ENCODE measurements at regions not wholly inside any gene's neighbourhood (a gene's known extent, or its start where the extent isn't known, plus 50 kb on each side); places are given as distances from the start of the nearest gene placed in this dataset.

DNA sequence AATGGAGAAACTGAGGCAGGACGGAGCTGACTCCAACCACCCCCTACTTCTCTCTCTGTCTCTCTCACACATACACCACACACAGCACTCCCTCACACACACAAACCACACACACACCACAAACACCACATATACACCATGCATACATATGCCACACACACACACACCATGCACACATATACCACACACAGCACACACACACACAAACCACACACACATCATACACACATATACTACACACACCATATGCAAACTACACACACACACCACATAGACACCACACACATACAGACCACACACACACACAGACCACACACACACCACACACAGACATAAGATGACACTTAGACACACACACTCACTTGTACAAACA, 94.3 kb downstream of the RIPK4 start:
- Histone ChIP-seq H3K27ac (ENCODE audit: low read depth in 2 of 2, low read length in 1 of 2) (no peak overlapping the region), H3K4me3 (ENCODE audit: low read depth in 1 of 2, low read length in 2 of 2) (no peak overlapping the region), H3K9me3 (ENCODE audit: control insufficient read depth in 2 of 2, insufficient read depth in 1 of 2, low read depth in 1 of 2, low read length in 1 of 2) (peaks cover 0 to 2% of the 10 kb centered on the region in 2 donors), H3K36me3 (ENCODE audit: control insufficient read depth in 2 of 2, insufficient read depth in 2 of 2, low read length in 1 of 2) (no peaks in the 10 kb centered on the region), H3K27me3 (ENCODE audit: control insufficient read depth in 1 of 2, insufficient read depth in 2 of 2, low read length in 2 of 2) (no peaks in the 10 kb centered on the region), H3K4me1 (ENCODE audit: control insufficient read depth in 2 of 2, insufficient read depth in 2 of 2, low read length in 1 of 2) (peaks cover 0 to 29% of the 10 kb centered on the region in 2 donors)
- 70 to 73% methylated on average over 1 of the region's 1 CpG for WGBS, 2 donors

DNA sequence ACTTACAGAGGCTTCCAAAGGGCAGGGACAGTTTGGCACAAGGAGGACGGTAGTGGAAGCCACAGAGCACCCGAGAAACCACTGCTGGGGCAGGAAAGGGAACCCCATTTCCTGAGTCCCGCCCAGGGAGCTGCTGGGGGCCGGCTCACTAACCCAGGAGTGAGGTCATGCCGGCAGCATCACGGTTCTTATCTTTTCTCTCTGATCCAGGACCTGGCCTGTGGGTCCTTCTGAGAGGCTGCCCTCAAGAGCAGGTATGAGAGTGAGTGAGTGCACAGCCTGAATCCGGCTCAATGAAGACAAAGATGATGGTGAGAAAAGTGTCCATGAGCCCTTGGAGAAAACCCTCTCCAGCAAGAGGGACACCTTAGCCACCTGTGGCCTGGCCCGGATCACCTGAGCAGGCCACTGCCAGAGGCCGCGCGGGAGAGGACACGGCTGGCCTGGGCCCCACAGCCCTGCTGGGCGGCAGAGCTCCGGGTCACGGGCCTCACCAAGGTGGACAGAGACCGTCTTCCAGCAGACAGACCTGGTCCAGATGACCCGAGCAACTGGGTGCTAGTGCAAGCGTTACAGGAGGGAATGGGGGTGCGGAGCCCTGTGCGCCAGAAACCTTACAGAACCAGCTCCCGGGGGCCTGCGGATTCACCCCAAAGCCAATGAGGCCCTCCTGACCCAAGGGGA, 94.9 kb downstream of the RIPK4 start:
- H3K9me3 ChIP-seq (ENCODE audit: control insufficient read depth in 2 of 2, insufficient read depth in 1 of 2, low read depth in 1 of 2, low read length in 1 of 2) = peaks cover 0 to 2% of the 10 kb centered on the region in 2 donors
- peaks cover 0 to 29% of the 10 kb centered on the region in 2 donors for H3K4me1 ChIP-seq (ENCODE audit: control insufficient read depth in 2 of 2, insufficient read depth in 2 of 2, low read length in 1 of 2)
- peak overlapping the region; percentile 38 to 69 for H3K27ac ChIP-seq (ENCODE audit: low read depth in 2 of 2, low read length in 1 of 2)
- WGBS, 2 donors = 72 to 79% methylated on average over 22 of the region's 22 CpGs
- no peak overlapping the region for H3K4me3 ChIP-seq (ENCODE audit: low read depth in 1 of 2, low read length in 2 of 2)
- no peaks in the 10 kb centered on the region for H3K36me3 ChIP-seq (ENCODE audit: control insufficient read depth in 2 of 2, insufficient read depth in 2 of 2, low read length in 1 of 2)
- no peaks in the 10 kb centered on the region for H3K27me3 ChIP-seq (ENCODE audit: control insufficient read depth in 1 of 2, insufficient read depth in 2 of 2, low read length in 2 of 2)

DNA sequence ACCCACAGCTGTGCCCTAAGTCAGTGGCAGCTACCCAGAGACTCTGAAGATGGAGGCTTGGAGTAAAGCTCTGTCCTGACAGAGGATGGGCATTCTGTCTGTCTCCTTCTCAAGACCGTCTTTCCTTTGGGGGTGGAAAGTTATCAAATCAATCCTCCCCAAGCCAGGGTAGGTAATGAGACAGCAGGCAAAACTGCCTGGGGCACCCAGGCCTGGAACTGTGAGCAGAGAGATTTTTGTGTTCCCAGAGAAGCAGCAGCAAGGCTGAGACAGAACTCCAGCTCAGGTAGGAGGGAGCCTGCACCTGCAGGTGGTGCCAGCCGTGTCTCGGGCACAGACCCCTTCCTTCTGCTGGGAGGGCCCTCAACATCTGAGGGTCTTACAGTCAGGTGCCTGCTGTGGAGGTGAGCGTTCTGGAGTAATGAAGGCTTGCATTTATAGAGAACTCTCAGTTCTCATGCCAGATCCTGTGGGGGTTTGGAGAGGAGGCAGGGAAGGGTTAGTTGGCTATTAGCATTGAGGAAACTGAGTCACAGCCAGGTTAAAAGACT, 95.6 kb downstream of the RIPK4 start:
- Histone ChIP-seq H3K27ac (ENCODE audit: low read depth in 2 of 2, low read length in 1 of 2) (peak overlapping the region; percentile 48 to 69), H3K4me1 (ENCODE audit: control insufficient read depth in 2 of 2, insufficient read depth in 2 of 2, low read length in 1 of 2) (peaks cover 0 to 35% of the 10 kb centered on the region in 2 donors), H3K27me3 (ENCODE audit: control insufficient read depth in 1 of 2, insufficient read depth in 2 of 2, low read length in 2 of 2) (no peaks in the 10 kb centered on the region), H3K36me3 (ENCODE audit: control insufficient read depth in 2 of 2, insufficient read depth in 2 of 2, low read length in 1 of 2) (no peaks in the 10 kb centered on the region), H3K4me3 (ENCODE audit: low read depth in 1 of 2, low read length in 2 of 2) (no peak overlapping the region), H3K9me3 (ENCODE audit: control insufficient read depth in 2 of 2, insufficient read depth in 1 of 2, low read depth in 1 of 2, low read length in 1 of 2) (peaks cover 0 to 2% of the 10 kb centered on the region in 2 donors)
- WGBS, 2 donors = 50 to 66% methylated on average over 4 of the region's 4 CpGs

DNA sequence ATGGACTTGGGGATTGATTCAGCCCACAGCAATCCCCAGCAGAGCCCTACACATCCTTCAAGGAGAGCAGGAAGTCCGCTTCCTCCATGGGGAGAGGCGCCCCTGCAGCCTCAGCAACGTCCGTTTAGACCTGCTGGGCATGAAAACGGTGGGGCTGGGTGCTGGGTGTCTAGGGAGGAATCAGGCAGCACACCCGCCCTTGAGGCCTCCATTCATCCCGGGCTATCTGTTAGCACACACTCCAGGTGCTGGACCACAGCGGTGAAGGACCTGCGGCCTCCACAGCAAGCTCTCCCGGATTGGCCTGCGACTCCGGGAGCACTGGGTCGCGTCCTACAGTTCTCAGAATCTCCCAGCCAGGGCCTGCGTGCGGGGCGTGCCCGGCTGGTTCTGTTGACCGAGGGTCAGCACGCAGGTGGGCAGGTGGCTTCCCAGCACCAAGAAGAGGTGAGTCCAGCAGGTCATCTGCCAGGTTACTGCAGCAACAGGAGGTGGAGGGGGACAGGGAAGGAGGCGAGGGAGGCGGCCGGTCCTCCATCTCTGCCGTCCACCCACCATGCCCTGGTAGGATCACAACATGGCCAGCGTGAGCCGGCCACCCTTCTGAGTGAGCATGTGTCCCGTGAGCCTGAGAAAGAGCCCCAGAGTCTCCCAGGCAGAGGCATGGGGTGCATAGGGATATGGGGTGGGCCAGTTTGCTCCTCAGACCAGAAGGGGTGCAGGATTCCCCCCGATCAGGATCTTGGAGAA, 96.6 kb downstream of the RIPK4 start:
- WGBS, 2 donors = 90 to 93% methylated on average over 28 of the region's 28 CpGs
- H3K4me1 ChIP-seq (ENCODE audit: control insufficient read depth in 2 of 2, insufficient read depth in 2 of 2, low read length in 1 of 2) = peaks cover 2 to 46% of the 10 kb centered on the region in 2 donors
- no peak overlapping the region for H3K4me3 ChIP-seq (ENCODE audit: low read depth in 1 of 2, low read length in 2 of 2)
- no peaks in the 10 kb centered on the region for H3K36me3 ChIP-seq (ENCODE audit: control insufficient read depth in 2 of 2, insufficient read depth in 2 of 2, low read length in 1 of 2)
- H3K27ac ChIP-seq (ENCODE audit: low read depth in 2 of 2, low read length in 1 of 2) = peak overlapping the region in 1 of 2 donors; percentile 62
- H3K27me3 ChIP-seq (ENCODE audit: control insufficient read depth in 1 of 2, insufficient read depth in 2 of 2, low read length in 2 of 2) = no peaks in the 10 kb centered on the region
- peaks cover 0 to 2% of the 10 kb centered on the region in 2 donors for H3K9me3 ChIP-seq (ENCODE audit: control insufficient read depth in 2 of 2, insufficient read depth in 1 of 2, low read depth in 1 of 2, low read length in 1 of 2)

DNA sequence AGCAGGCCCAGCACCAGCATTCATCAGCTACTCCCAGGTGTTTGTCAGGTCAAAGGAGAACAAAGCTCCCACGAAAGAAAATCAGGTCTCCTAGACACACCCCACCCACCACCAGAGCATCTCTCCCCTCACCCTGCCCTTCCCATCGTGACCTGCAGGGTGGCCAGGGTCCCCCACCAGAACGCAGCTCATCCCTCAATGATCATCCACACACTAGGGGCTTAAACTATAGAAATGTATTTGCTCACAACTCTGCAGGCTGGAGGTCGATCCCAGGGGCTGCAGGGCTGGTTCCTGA, 97.4 kb downstream of the RIPK4 start:
- peaks cover 0 to 2% of the 10 kb centered on the region in 2 donors for H3K9me3 ChIP-seq (ENCODE audit: control insufficient read depth in 2 of 2, insufficient read depth in 1 of 2, low read depth in 1 of 2, low read length in 1 of 2)
- no peaks in the 10 kb centered on the region for H3K27me3 ChIP-seq (ENCODE audit: control insufficient read depth in 1 of 2, insufficient read depth in 2 of 2, low read length in 2 of 2)
- WGBS, 2 donors = 74 to 78% methylated on average over 4 of the region's 4 CpGs
- H3K27ac ChIP-seq (ENCODE audit: low read depth in 2 of 2, low read length in 1 of 2) = peak overlapping the region; percentile 71 to 82
- H3K4me1 ChIP-seq (ENCODE audit: control insufficient read depth in 2 of 2, insufficient read depth in 2 of 2, low read length in 1 of 2) = peaks cover 2 to 49% of the 10 kb centered on the region in 2 donors
- peak overlapping the region in 1 of 2 donors; percentile 20 for H3K4me3 ChIP-seq (ENCODE audit: low read depth in 1 of 2, low read length in 2 of 2)
- H3K36me3 ChIP-seq (ENCODE audit: control insufficient read depth in 2 of 2, insufficient read depth in 2 of 2, low read length in 1 of 2) = no peaks in the 10 kb centered on the region

DNA sequence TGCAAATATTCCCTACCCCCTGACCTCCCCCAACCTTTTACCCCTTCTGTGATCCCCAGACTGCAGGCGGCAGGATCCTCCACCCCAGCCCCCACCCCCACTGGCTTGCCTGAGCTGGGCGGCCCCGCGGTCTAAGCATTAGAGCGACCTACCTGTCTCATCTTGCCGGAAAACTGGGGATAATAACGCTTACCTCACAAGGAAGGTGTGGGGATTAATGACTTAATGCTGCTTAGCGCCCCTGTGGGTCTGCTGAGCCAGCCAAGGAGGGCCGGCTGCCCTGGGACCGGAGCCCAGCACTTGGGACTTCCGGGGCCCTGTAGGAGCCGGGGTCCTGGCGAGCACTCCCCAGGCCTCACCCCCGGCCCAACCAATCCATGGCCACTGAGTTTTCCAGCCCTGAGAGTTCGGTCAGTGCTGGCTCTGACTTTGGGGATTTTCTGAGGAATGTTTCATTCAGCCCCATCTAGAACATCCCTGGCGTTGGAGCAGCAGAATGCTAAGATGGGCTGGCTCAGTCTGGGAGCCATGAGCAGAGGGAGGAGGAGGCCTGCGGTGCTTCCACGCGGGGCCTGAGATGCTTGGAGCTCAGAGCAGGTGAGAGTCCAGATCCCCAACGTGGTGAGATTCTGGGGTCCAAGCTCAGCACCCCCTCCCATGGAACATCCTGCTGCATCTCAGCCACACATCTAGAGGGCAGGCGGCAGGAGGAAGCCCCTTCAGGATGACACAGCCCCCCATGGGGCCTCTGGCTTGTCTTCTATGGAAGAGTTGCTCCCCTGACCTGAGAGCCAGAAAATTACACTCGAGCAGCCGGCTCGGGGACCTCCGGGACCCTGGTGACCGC, 97.9 kb downstream of the RIPK4 start:
- Histone ChIP-seq H3K4me3 (ENCODE audit: low read depth in 1 of 2, low read length in 2 of 2) (peak overlapping the region; percentile 34 to 40), H3K9me3 (ENCODE audit: control insufficient read depth in 2 of 2, insufficient read depth in 1 of 2, low read depth in 1 of 2, low read length in 1 of 2) (peaks cover 0 to 2% of the 10 kb centered on the region in 2 donors), H3K27ac (ENCODE audit: low read depth in 2 of 2, low read length in 1 of 2) (peak overlapping the region; percentile 71 to 82), H3K36me3 (ENCODE audit: control insufficient read depth in 2 of 2, insufficient read depth in 2 of 2, low read length in 1 of 2) (no peaks in the 10 kb centered on the region), H3K4me1 (ENCODE audit: control insufficient read depth in 2 of 2, insufficient read depth in 2 of 2, low read length in 1 of 2) (peaks cover 3 to 52% of the 10 kb centered on the region in 2 donors), H3K27me3 (ENCODE audit: control insufficient read depth in 1 of 2, insufficient read depth in 2 of 2, low read length in 2 of 2) (no peaks in the 10 kb centered on the region)
- WGBS, 2 donors = 56 to 74% methylated on average over 25 to 26 of the region's 26 CpGs

DNA sequence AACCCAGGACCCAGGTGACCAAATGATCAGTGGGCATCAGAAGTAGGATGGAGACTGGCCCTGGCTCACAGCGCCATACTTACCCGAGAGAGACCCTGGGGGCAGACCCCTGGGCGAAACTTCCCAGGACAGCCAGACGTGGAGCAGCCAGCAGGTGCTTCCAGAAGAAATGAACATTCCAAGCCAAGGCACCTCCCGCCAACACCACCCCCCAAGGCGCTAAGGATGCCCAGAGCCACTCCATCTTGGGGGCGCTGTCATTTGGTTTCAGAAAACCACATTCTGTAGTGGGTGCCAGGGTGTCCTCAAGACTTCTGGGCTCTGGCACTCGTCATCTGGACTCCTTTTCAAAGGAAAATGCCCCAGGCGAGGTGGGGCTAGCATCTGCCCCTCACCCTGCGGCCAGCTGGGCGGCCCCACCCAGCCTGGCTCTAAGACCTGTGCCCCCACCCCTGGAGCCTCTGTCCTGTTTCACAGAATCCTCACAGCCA, 98.8 kb downstream of the RIPK4 start:
- no peaks in the 10 kb centered on the region for H3K36me3 ChIP-seq (ENCODE audit: control insufficient read depth in 2 of 2, insufficient read depth in 2 of 2, low read length in 1 of 2)
- peak overlapping the region; percentile 34 to 40 for H3K4me3 ChIP-seq (ENCODE audit: low read depth in 1 of 2, low read length in 2 of 2)
- no peaks in the 10 kb centered on the region for H3K27me3 ChIP-seq (ENCODE audit: control insufficient read depth in 1 of 2, insufficient read depth in 2 of 2, low read length in 2 of 2)
- 74 to 85% methylated on average over 11 of the region's 11 CpGs for WGBS, 2 donors
- peaks cover 5 to 54% of the 10 kb centered on the region in 2 donors for H3K4me1 ChIP-seq (ENCODE audit: control insufficient read depth in 2 of 2, insufficient read depth in 2 of 2, low read length in 1 of 2)
- H3K27ac ChIP-seq (ENCODE audit: low read depth in 2 of 2, low read length in 1 of 2) = peak overlapping the region; percentile 71 to 82
- H3K9me3 ChIP-seq (ENCODE audit: control insufficient read depth in 2 of 2, insufficient read depth in 1 of 2, low read depth in 1 of 2, low read length in 1 of 2) = peaks cover 0 to 2% of the 10 kb centered on the region in 2 donors

DNA sequence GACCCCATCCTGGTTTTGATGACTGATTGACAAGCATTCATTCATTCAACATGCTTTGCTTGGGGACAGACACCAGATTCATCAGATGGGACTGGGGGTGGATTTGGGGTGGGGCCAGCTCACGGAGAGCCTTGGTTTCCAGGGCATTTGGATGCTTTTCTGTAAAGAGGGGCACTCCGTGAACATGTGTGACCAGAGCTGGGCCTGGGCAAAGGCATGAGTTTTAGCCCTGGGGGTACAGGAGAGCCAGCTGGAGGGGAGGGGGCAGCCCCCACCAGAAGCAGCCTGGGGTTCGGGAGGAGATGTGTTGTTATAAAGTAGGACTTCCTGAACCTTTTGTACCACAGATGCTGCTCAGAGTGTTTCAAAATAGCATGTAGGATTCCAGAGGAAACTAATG, 99.7 kb downstream of the RIPK4 start:
- peaks cover 5 to 51% of the 10 kb centered on the region in 2 donors for H3K4me1 ChIP-seq (ENCODE audit: control insufficient read depth in 2 of 2, insufficient read depth in 2 of 2, low read length in 1 of 2)
- peaks cover 0 to 2% of the 10 kb centered on the region in 2 donors for H3K9me3 ChIP-seq (ENCODE audit: control insufficient read depth in 2 of 2, insufficient read depth in 1 of 2, low read depth in 1 of 2, low read length in 1 of 2)
- 83 to 93% methylated on average over 3 of the region's 3 CpGs for WGBS, 2 donors
- peak overlapping the region in 1 of 2 donors; percentile 5 for H3K4me3 ChIP-seq (ENCODE audit: low read depth in 1 of 2, low read length in 2 of 2)
- H3K27ac ChIP-seq (ENCODE audit: low read depth in 2 of 2, low read length in 1 of 2) = peak overlapping the region; percentile 71 to 98
- H3K36me3 ChIP-seq (ENCODE audit: control insufficient read depth in 2 of 2, insufficient read depth in 2 of 2, low read length in 1 of 2) = no peaks in the 10 kb centered on the region
- H3K27me3 ChIP-seq (ENCODE audit: control insufficient read depth in 1 of 2, insufficient read depth in 2 of 2, low read length in 2 of 2) = no peaks in the 10 kb centered on the region

DNA sequence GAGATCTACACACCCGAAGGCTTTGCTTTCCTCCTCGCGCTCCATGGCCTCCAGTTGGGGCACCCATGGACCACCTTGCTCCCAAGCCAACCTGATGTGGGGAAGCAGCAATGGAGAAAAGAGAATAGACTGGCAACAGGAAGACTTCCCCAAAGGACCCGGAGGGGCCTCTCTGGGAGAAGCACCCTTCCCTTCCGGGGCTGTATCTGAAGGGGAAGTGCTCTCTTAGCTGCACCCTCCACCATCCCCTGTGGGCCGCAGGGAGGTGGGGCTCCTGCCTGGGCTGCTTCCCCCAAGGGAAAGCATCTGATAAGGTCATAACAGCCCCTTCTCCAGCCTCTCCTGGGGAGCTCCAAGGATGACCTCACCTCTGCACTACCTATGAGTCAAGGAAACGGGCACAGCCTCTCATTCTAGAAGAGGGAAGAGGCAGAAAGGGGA, 100.2 kb downstream of the RIPK4 start:
- H3K4me3 ChIP-seq (ENCODE audit: low read depth in 1 of 2, low read length in 2 of 2) = no peak overlapping the region
- peak overlapping the region; percentile 71 to 98 for H3K27ac ChIP-seq (ENCODE audit: low read depth in 2 of 2, low read length in 1 of 2)
- H3K36me3 ChIP-seq (ENCODE audit: control insufficient read depth in 2 of 2, insufficient read depth in 2 of 2, low read length in 1 of 2) = no peaks in the 10 kb centered on the region
- 70 to 83% methylated on average over 7 of the region's 7 CpGs for whole genome bisulfite sequencing, 2 donors
- H3K9me3 ChIP-seq (ENCODE audit: control insufficient read depth in 2 of 2, insufficient read depth in 1 of 2, low read depth in 1 of 2, low read length in 1 of 2) = peaks cover 0 to 2% of the 10 kb centered on the region in 2 donors
- no peaks in the 10 kb centered on the region for H3K27me3 ChIP-seq (ENCODE audit: control insufficient read depth in 1 of 2, insufficient read depth in 2 of 2, low read length in 2 of 2)
- peaks cover 5 to 47% of the 10 kb centered on the region in 2 donors for H3K4me1 ChIP-seq (ENCODE audit: control insufficient read depth in 2 of 2, insufficient read depth in 2 of 2, low read length in 1 of 2)
